Common myeloid progenitor, CD34-positive (primary cell): ENCODE measurements at regions not wholly inside any gene's neighbourhood (a gene's known extent, or its start where the extent isn't known, plus 50 kb on each side); places are given as distances from the start of the nearest gene placed in this dataset.

ENCODE experiments used
- CTCF ChIA-PET: fragments of 350-600 bp; sonication (Branson Sonifier 250); formaldehyde crosslinking; loops from one replicate; lab custom pipeline; 2021; ENCODE audit warnings: antibody characterized with exemption; lab: Charles Lee
- POLR2A ChIA-PET: fragments of 350-600 bp; sonication (Branson Sonifier 250); formaldehyde crosslinking; loops from one replicate; lab custom pipeline; 2021; ENCODE audit warnings: antibody characterized with exemption; lab: Charles Lee
- DNase-seq, 3 donors: peaks; one replicate each; pipeline versions ENCODE4 v3.0.0 to v3.0.0-alpha.2; 2013
- H3K27ac ChIP-seq, 2 experiments: 1 replicate in 1 of 2; 2 replicates in 1 of 2; pipeline ENCODE4 v1.7.0; 2013; ENCODE audit warnings: inconsistent platforms in 2 of 2, low read length in 2 of 2, mild to moderate bottlenecking in 2 of 2, low read depth in 1 of 2, moderate library complexity in 1 of 2; ENCODE audit not compliant: severe bottlenecking in 2 of 2, insufficient read depth in 1 of 2, poor library complexity in 1 of 2
- H3K27me3 ChIP-seq, 5 experiments: replicated peaks in 2 of 5; 1 replicate in 3 of 5; 2 replicates in 2 of 5; pipeline versions ENCODE4 v1.6.1 to v1.7.0; 2013; ENCODE audit warnings: low read length in 4 of 5, mild to moderate bottlenecking in 2 of 5, moderate library complexity in 2 of 5, inconsistent platforms in 1 of 5; ENCODE audit not compliant: insufficient read depth in 5 of 5, control insufficient read depth in 4 of 5
- H3K36me3 ChIP-seq, 4 experiments: 1 replicate in 2 of 4; 2 replicates in 2 of 4; pipeline versions ENCODE4 v1.6.1 to v1.7.0; 2013; ENCODE audit warnings: low read length in 3 of 4, control low read depth in 1 of 4, mild to moderate bottlenecking in 1 of 4; ENCODE audit not compliant: control insufficient read depth in 4 of 4, insufficient read depth in 4 of 4
- H3K4me1 ChIP-seq, 4 experiments: 1 replicate in 3 of 4; 2 replicates in 1 of 4; pipeline versions ENCODE4 v1.6.1 to v1.7.1; 2013; ENCODE audit warnings: low read length in 3 of 4, mild to moderate bottlenecking in 3 of 4, control low read depth in 1 of 4, inconsistent platforms in 1 of 4, moderate library complexity in 1 of 4; ENCODE audit not compliant: control insufficient read depth in 4 of 4, insufficient read depth in 4 of 4; ENCODE audit errors: control extremely low read depth in 1 of 4
- H3K4me3 ChIP-seq, 7 experiments: 1 replicate in 4 of 7; 2 replicates in 3 of 7; pipeline versions ENCODE4 v1.5.1 to v1.7.0; 2013; ENCODE audit warnings: mild to moderate bottlenecking in 7 of 7, low read length in 6 of 7, moderate library complexity in 6 of 7, inconsistent platforms in 2 of 7, low read depth in 2 of 7, control low read depth in 1 of 7; ENCODE audit not compliant: insufficient read depth in 4 of 7, control insufficient read depth in 1 of 7; ENCODE audit errors: extremely low read depth in 1 of 7
- H3K9me3 ChIP-seq, 5 experiments: 1 replicate in 4 of 5; 2 replicates in 1 of 5; pipeline versions ENCODE4 v1.6.1 to v1.7.1; 2013; ENCODE audit warnings: low read length in 4 of 5, mild to moderate bottlenecking in 2 of 5, inconsistent platforms in 1 of 5, low read depth in 1 of 5, moderate library complexity in 1 of 5; ENCODE audit not compliant: control insufficient read depth in 4 of 5, insufficient read depth in 2 of 5; ENCODE audit errors: control extremely low read depth in 1 of 5
- WGBS: methylation state at CpG from one replicate; pipeline ENCODE4 v1.1.5; 2013; ENCODE audit not compliant: insufficient coverage; 5-methylcytosine and 5-hydroxymethylcytosine counted together

DNA sequence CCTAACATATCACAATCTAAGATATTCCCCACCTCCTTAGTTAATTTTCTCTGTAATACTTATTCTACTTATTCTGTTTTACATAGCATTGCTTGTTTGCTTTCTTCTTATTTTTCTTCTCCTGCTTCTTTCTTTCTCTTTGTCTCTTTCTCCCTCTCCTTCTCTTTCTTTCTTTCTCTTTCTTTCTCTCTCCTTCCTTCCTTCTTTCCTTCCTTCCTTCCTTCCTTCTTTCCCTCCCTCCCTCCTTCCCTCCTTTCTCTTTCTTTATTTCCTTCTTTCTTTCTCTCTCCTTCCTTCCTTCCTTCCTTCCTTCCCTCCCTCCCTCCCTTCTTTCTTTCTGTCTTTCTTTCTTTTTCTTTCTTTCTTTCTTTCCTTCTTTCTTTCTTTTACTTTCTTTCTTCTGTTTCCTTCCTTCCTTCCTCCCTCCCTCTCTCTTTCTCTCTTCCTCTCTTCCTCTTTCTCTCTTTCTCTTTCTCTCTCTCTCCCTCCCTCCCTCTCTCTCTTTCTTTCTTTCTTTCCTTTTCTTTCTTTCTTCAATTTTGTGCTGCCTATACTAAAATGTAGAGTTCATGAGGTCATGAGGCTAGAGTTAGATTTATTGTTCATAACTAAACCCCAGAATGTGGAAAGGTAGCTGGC is 445.4 kb downstream of the GATA3 start:
- Histone ChIP-seq H3K9me3 (no peaks in the 10 kb centered on the region), H3K4me3 (no peak overlapping the region), H3K36me3 (no peaks in the 10 kb centered on the region), H3K4me1 (no peaks in the 10 kb centered on the region), H3K27me3 (no peaks in the 10 kb centered on the region), H3K27ac (no peak overlapping the region)
- CTCF ChIA-PET, result interaction anchor here (0.7 kb wide), 1 partner anchor 1820 kb away, joined by 4 read pairs; no protein-coding TSS in a partner anchor
- DNase-seq, result no peak
- POLR2A ChIA-PET, result no interaction called here

DNA sequence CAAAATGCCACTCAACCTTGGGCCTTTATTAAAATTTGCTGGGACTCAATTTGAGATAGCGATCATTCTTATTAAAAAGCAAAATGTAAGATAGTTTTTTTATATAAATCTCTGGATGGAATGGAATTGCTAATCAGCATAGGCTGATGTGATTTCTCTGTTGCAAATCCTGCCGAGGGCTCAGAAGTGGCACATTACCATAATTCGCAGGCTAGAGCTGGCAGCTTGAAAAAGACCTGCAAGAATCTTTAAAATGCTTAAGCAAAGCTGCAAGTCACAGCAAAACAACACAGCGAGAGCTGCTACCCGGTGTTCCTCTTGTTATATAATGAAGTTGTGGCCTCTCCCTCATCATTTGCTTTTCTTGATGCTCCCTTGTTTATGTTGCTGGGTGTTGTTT is 448.1 kb downstream of the GATA3 start:
- H3K4me1 ChIP-seq, result no peaks in the 10 kb centered on the region
- ChIA-PET CTCF (no interaction called here), POLR2A (no interaction called here)
- H3K27ac ChIP-seq, result no peak overlapping the region
- no peaks in the 10 kb centered on the region for H3K27me3 ChIP-seq
- H3K36me3 ChIP-seq, result no peaks in the 10 kb centered on the region
- no peak for DNase-seq
- H3K4me3 ChIP-seq, result no peak overlapping the region
- no peaks in the 10 kb centered on the region for H3K9me3 ChIP-seq
- 91% methylated on average over 4 of the region's 5 CpGs for WGBS

DNA sequence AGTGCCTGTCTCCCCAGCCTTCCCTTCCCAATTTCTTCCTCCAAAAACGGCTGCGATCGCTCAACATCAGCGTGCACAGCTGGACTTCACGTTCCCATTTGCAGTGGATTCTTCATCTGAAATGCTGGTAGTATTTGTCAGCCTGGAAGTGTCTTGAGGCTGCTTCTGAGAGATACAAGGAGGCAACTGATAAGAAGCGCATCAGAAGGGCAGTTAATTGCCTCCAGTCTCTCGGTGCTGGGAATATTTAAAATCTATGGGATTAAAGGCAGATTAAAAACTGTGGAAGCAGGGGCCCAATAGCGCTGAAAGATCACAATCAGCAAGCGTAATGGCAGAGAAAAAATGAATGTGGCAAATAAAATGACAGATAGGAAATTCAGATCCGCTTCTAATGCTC is 450.0 kb downstream of the GATA3 start:
- Histone ChIP-seq H3K27me3 (no peaks in the 10 kb centered on the region), H3K36me3 (no peaks in the 10 kb centered on the region), H3K4me1 (no peaks in the 10 kb centered on the region), H3K27ac (no peak overlapping the region), H3K4me3 (no peak overlapping the region), H3K9me3 (no peaks in the 10 kb centered on the region)
- ChIA-PET CTCF (no interaction called here), POLR2A (no interaction called here)
- no peak for DNase-seq
- 93% methylated on average over 6 of the region's 10 CpGs for WGBS

DNA sequence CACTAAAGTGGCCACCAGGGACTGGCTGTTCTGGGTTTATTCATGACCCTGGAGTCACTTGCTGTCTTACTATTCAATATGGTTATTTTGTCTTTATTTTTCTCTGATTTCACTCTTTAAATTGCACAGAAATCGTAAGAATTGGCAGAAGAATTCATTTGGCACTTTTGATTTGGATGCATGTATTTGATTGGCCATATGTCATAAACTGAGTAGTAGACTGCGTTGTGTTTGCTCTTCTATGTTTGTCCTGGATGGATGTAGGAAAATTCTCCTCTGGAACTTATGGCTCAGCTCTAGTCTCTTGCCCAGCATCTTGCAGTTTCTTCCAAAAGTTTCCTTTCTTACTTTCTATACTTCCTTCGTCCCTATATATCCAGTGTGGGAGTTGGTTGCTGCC is 452.7 kb downstream of the GATA3 start:
- DNase-seq, result no peak
- 80% methylated on average over 1 of the region's 3 CpGs for WGBS
- ChIA-PET POLR2A (no interaction called here), CTCF (no interaction called here)
- no peaks in the 10 kb centered on the region for H3K9me3 ChIP-seq
- no peak overlapping the region for H3K4me3 ChIP-seq
- no peaks in the 10 kb centered on the region for H3K4me1 ChIP-seq
- no peak overlapping the region for H3K27ac ChIP-seq
- no peaks in the 10 kb centered on the region for H3K36me3 ChIP-seq
- no peaks in the 10 kb centered on the region for H3K27me3 ChIP-seq

DNA sequence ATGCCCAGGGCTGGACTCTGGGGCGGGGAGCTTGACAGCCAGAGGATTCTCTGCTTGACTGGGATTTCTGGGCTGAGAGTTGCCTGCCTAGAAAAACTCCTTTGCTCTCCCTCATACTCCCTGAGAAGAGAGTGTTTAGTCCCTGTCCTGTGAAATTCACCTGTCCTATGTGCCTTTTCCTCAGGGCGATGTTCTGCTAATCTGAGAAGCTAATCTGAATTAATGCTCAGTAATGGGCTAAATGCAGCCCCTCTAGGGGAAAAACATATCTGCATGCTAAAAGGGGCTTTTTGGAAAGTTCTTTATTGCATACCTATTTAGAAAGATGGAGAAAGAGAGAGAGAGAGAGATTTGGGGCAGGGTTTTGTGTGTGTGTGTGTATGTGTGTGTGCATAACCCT is 454.4 kb downstream of the GATA3 start:
- no peaks in the 10 kb centered on the region for H3K36me3 ChIP-seq
- POLR2A ChIA-PET, result no interaction called here
- no peak overlapping the region for H3K27ac ChIP-seq
- no peak overlapping the region for H3K4me3 ChIP-seq
- CTCF ChIA-PET, result no interaction called here
- no peaks in the 10 kb centered on the region for H3K9me3 ChIP-seq
- H3K27me3 ChIP-seq, result no peaks in the 10 kb centered on the region
- H3K4me1 ChIP-seq, result no peaks in the 10 kb centered on the region
- WGBS, result 100% methylated on average over 2 of the region's 2 CpGs
- no peak for DNase-seq

DNA sequence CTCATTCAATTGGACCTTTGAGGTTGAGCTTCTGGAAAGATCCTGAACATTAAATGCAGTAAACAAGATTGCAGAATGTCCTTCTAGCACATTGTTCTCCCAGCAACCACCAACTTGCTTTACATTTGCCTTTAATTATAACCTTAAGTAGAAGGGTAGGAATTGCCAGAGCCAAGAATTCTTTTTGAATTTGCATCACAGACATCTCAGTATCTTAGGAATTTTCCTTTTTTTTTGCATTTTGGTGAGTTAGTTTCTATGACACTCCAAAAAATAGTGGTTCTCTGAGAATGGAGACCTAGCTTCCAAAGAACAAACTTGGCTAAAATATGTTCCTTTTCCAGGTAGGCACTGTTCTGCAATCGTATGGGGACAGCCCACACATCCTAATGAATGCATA is 456.0 kb downstream of the GATA3 start:
- CTCF ChIA-PET, result interaction anchor here (0.6 kb wide), 1 partner anchor 43 kb away, joined by 4 read pairs; no protein-coding TSS in a partner anchor

DNA sequence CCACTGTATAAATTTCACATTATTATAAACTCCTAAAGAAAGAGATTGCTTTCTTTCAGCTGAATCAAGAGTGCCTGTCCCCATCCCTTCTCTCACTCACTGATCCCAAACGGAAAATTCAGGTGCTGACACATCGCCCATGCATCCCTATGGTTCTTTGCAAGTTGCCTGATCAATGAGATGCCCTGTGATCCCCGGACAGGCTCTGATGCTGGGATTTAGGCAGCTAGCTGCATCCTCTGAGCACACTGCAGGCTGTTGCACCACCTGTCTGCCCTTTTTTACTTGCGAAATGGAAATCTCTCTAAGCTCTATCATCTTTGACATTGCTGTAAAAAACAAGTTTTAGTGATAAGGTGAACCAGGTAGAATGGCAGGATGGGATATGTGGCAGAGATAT is 456.5 kb downstream of the GATA3 start:
- H3K27ac ChIP-seq, result no peak overlapping the region
- no peaks in the 10 kb centered on the region for H3K9me3 ChIP-seq
- no peaks in the 10 kb centered on the region for H3K36me3 ChIP-seq
- ChIA-PET CTCF (no interaction called here), POLR2A (no interaction called here)
- WGBS, result 95% methylated on average over 4 of the region's 4 CpGs
- no peaks in the 10 kb centered on the region for H3K4me1 ChIP-seq
- no peak for DNase-seq
- H3K4me3 ChIP-seq, result no peak overlapping the region
- no peaks in the 10 kb centered on the region for H3K27me3 ChIP-seq

More for the DNA sequence above, 456.0 kb downstream of the GATA3 start:
- POLR2A ChIA-PET, result no interaction called here
- H3K27me3 ChIP-seq, result no peaks in the 10 kb centered on the region
- no peak overlapping the region for H3K4me3 ChIP-seq
- no peak for DNase-seq
- WGBS, result 80% methylated on average over 1 of the region's 1 CpG
- no peaks in the 10 kb centered on the region for H3K36me3 ChIP-seq
- no peaks in the 10 kb centered on the region for H3K9me3 ChIP-seq
- H3K27ac ChIP-seq, result no peak overlapping the region
- H3K4me1 ChIP-seq, result no peaks in the 10 kb centered on the region
